ENCODE measurements at regions not wholly inside any gene's neighbourhood (a gene's known extent, or its start where the extent isn't known, plus 50 kb on each side); places are given as distances from the start of the nearest gene placed in this dataset.

DNA sequence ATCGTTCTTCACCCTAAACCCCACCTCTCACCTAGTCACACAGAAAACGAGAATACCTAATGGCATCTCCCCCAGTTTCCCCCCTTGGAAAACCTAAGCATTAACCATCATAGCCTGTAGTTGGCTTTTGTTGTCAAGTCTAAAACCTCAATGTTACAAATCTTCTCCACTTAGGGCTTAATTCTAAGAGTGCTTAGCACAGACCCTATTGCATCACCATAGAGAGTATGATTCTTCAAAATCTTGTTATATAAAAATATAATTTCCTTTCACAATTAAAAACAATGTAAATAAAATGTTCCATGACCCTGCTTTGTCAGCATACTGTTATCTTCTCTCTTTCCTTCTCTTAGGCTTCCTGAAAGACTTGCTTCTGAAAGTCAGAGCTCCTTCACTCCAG, 263.2 kb upstream of the RGS18 start:
- no peak for DNase-seq (ENCODE audit: low read depth)

DNA sequence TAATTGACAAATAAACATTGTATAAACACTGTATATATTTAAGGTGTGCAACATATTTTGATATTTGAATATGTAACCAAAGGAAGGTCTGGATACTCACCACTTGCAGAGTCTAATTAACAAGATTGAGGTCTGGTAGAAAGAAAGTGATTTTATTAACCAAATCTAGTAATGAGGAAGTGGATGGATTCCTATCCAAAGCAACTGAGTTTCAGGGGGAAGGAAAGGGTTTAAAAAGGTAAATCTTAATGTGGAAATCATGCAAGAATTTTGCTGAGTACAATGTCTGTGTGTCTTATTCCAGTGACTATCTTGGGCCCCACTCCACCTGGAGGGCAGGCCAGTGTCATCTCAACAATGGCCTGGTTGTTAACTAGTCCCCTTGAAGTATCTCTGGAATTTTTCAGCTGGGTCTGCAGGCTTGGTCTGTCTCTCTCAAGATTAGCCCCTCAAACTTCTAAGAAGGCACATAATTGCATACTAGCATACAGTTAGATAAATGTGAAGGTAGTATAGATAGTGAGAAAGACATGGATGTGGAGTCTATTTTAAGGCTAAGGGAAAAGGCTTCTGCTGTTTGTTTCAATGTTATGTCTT, 262.7 kb upstream of the RGS18 start:
- DNase-seq (ENCODE audit: low read depth) = no peak

DNA sequence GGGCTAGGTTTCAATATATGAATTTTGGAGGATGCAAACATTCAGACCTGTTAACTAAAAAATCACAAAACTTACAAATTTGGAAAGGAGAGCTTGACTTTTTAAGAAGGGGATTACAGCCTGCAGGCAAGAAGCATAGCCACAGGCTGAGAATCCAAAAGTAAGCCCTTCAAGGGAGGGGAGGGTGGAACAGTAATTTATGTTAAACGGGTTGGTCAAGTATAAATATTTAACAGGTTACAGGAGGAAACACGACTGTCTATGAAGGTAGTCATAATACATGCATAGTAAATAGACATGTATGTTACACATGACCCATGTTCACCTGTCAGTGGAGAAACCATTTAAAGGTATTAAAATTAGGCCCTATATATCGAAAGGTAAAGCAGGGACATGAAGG, 261.1 kb upstream of the RGS18 start:
- no peak for DNase-seq (ENCODE audit: low read depth)

DNA sequence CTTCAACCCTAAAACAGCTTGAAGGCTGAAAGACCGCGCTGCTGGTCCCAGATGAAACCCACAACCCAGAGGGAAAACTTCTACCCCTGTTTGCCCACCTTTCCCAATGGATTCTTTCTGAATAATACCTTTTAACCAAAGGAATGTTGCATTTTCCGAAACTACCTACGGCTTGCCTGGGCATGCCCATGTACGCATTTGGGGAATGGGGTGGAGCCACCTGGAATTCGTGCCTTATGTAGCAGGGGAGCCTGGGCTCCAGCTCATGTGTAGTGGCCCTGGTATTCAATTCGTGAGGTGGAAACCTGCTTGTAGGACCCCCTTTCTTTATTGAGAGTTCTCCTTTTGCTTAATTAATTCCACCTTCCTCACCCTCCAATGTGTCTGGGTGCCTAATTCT, 256.6 kb upstream of the RGS18 start:
- DNase-seq (ENCODE audit: low read depth) = no peak

DNA sequence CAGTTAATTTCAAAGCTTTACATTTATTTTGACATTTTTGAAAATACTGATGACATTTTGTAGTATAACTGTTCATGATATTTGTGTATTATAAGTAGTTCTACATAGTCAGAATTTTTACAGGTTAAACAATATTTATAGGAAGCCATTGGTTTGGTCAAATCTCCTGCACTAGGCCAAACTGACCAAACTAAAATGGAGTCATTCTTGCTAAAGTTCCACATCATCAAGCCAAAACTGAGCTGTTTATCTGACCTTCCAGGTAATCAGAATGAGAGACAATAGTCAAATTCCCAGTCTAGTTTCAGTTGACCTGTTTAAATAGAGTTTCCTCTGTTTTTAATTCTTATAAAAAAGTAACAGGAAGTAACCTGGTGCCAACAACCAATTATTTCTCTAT, 253.3 kb upstream of the RGS18 start:
- no peak for DNase-seq (ENCODE audit: low read depth)

DNA sequence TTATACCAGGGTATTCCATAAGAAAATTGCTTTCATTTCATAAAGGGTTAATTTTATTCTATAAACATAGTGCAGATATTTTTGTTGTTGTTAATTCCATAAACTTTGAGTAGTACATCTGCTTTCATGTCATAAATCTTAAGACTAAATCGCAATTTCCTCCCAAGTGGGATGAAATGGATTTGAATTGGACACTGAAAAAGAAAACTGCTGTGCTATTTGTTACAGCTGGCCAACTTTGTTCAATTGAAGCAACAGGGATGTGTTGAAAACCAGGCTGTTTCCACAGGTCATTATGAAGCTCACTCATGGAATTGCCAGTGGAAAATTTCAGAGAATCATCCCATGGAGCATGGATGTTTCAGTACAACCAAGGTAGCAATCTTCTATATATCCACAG, 252.5 kb upstream of the RGS18 start:
- no peak for DNase-seq (ENCODE audit: low read depth)

DNA sequence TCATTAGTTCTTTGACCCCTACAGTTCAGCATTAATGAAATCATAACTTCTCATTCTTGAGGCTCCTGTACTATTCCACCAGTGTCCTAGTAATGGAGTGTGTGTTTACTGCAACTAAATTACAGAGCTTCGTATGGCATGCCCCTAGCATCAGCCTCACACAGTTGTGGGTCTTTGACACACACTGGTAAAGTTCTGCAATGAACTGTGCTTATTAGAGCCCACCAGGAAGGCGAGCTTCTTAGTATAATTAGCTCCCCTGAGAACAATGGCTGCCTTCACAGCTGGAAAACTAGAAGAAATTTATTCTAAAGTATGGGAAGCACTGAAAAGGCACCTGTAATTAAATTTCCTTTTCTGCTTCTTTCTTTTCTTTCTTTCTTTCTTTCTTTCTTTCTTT, 251.1 kb upstream of the RGS18 start:
- no peak for DNase-seq (ENCODE audit: low read depth)

DNA sequence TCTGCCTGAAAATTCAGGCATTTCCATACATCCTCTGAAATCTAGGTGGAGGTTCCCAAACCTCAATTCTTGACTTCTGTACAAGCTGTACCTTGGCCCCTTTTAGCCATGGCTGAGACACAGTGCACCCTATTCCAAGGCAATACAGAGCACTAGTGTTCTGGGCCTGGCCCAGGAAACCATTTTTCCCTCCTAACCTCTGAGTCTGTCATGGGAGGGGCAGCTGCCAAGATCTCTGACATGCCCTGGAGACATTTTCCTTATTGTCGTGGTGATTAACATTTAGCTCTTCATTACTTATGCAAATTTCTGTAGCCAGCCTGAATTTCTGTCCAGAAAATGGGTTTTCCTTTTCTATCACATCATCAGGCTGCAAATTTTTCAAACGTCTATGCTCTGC, 248.0 kb upstream of the RGS18 start:
- no peak for DNase-seq (ENCODE audit: low read depth)

DNA sequence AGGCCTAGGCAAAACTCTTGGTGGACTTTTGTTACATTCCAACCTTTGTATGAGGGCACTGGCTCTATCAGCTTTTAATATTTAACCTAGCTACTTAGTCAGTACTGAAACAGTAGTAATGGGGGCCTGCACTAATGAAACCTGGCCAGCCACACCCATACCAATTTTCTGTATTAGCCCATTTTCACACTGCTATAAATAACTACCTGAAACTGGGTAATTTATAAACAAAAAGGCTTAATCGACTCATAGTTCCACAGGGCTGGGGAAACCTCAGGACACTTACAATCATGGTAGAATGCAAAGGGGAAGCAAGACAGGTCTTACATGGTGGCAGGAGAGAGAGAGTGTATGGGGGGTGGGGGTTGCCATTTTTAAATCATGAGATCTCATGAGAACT, 245.7 kb upstream of the RGS18 start:
- no peak for DNase-seq (ENCODE audit: low read depth)

DNA sequence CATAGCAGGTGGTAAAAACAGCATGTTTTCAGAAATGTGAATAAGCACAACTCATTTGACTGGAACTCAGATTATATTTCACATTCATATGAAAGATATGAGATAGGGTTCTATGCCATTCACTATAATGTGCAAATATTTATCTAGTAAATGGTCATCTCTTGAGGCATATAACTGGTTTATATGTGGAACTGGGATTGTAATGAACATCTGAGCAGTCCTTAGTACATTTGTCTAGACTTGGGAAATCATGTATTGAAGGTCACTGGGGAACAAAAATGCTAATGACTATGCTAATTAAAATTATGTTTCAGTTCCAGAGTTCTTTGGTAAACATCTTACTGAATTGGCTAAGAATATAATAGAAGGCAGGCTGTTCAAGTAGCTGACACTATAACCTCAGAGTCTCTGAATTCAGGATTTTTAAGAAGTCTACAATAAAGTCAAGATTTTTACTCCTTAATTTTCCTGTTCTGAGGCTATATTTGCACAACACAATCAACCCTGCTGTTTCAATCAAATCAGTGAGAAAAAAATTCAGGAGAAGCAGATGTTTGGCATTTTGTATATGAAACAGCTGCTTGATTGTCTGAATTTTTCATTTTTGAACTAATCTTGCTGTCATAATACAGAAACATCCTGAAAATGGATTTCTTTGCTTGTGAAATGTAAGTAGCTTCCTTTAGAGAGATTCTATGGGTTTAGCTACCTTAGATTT, 244.8 kb upstream of the RGS18 start:
- DNase-seq (ENCODE audit: low read depth) = no peak

DNA sequence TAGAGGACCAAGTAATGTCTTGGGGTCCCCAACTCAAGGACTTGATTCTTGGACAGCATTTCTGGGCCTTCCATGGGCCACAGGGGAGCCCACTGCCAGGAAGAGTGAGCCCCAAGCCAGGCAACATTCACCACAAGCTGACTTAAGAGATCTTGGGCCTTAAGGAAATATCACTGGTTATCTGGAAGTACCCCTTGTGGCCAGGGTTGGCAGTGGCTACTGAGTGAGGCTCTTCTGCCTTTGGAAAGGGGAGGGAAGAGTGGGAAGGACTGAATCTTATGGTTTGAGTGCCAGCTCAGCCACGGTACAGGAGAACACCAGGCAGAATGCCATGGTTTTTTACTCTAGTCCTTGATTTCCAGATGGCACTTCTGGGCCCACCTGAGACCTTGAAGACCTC, 228.9 kb upstream of the RGS18 start:
- no peak for DNase-seq (ENCODE audit: low read depth)

DNA sequence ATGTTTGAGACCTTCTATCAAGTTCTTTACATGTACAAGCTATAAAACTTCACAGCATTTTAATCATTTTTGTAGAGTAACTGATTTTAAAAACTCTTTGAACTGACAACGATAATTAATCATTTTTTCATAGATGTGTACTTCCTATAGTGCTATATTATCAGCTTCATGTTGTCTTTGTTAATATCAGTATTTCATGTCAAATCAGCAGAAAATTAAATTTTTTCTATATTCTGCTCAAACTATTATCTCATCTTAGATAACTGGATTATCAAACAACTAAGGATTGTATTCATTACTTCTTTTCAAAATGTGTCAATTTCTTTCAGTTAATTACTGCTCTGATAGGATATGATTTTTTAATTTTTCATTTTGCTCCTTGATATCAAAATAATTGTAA, 214.6 kb upstream of the RGS18 start:
- no peak for DNase-seq (ENCODE audit: low read depth)

DNA sequence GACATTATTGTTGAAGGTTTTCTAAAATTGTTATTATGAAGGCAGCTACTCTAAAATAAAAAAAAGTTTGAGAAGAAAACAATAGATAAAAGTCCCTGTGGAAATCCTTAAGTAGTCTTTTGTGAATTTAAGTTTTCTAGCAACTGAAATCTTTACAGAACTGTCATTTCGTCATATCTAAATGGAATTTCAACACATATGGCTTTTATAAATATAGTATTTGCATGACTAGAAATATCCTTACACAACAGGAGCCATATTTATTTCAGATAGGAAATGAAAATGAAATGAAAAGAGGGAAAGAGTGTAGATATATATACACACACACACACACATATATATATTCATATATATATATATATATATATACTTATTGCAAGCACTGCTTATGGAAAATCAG, 204.7 kb upstream of the RGS18 start:
- no peak for DNase-seq (ENCODE audit: low read depth)

DNA sequence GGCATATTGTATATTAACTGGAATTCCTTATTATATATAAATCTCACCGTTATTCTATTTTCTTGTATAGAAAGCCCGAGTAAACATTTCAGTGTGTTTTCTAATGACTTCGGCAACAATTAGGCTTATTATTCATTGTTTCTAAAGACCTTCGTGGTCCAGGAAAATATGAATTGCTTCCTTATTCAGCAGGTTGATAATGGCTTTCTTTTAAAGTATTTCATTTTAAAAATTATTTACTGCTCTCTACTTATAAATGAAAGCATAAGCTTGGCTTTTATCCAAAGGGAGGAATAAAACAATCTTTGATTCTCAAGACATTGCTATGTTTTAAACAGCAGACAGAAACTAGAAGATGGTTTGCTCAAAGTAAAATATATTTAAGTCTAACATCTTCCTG, 198.4 kb upstream of the RGS18 start:
- DNase-seq (ENCODE audit: low read depth) = no peak

DNA sequence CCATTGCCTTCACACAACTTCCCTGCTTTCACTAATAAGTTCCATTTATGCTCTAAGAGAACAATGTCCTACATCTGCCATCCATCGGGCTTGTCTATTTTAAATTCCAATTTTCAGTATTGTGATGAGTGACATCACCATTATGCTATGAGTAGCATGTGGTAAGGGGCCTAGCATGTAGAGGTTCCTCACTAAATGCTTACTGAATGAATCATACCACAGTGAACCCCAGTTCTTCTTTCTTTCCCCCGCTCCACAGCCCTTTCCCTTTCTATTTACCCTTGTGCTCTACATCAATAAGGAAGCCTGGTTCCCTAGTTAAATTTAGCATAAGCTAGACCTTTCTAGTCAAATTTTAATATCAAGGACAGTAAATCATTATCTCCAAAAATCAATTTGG, 195.0 kb upstream of the RGS18 start:
- no peak for DNase-seq (ENCODE audit: low read depth)

DNA sequence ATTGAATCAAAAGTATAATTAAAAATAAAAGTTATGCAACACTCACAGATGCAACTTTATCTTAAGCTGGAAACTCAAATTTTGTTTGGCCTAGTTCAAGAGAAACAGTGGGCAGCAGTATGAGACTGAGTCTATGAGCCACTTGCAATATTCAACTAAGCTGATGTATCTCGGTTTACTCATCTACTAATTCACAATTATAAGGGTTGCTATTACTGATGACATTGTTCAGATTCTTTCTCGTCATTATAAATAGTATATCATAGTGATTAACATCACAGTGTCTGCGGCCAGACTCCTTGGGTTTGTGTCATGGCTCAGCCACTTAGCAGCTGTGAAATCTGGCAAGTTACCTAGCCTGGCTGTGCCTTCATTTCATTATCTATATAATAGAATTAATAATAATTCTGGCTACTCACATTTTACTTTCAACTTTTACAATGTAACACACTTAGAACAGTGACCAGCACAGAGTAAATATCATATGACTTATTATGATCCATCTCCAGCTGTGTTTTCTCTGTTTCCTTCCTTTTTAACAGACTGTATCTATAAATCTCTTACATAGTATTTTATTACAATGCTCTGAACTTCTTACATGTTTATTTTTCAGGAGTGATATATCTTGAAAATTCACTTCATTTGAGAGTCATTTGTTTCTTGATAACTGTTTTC, 194.3 kb upstream of the RGS18 start:
- no peak for DNase-seq (ENCODE audit: low read depth)

DNA sequence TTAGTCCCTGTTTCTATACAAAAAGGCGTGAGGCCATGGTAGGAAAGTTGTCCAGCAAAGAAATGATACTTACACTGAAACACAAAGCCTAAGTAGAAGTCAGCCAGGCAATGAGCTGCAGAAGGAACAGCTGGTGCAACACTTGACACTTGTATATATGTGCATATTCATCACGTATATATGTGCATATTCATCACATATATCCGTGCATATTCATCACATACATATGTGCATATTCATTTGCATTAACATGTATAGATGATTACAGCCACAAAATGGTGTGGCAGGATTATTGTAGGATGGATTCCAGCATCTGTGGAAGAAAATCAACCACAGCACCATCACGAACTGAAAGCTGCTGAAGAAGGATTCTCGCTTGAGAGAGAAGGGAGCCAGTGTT, 189.0 kb upstream of the RGS18 start:
- DNase-seq (ENCODE audit: low read depth) = no peak

DNA sequence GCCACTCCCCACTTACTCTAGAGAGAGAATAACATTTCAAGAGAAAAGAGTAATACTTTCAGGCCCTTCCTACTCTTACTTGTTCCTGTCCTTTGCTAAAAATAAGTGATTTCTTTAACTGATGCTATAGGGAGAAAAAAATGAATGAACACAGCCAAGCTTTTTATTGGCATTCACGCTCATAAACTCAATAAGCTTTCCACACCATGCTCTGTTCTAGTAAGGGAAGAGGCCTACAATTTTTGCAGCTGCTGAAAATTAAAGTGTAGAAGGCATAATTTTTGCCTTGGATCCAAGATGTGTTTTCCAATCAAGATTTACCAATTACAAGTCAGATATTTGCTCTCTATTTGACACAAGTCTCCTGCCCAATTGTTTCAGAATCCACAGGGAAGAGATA, 188.1 kb upstream of the RGS18 start:
- DNase-seq (ENCODE audit: low read depth) = no peak

DNA sequence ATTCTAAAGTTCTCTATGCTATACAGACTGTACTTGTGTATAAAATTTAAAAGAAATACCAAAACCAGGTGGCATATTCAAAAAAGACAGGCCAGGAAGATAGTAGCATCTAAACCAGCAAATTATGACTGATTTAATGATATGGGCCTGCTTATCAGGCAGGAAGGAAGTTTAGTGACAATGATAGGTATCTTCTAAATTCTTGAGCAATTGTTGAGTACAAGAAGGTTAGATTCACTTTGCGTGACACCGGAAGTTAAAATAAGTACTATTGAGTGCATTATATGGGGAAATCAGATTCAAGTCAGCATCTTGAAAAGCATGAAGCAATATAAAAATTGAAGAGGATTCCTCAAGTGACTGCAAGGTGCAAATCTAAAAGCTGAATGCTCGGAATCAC, 186.8 kb upstream of the RGS18 start:
- DNase-seq (ENCODE audit: low read depth) = no peak

DNA sequence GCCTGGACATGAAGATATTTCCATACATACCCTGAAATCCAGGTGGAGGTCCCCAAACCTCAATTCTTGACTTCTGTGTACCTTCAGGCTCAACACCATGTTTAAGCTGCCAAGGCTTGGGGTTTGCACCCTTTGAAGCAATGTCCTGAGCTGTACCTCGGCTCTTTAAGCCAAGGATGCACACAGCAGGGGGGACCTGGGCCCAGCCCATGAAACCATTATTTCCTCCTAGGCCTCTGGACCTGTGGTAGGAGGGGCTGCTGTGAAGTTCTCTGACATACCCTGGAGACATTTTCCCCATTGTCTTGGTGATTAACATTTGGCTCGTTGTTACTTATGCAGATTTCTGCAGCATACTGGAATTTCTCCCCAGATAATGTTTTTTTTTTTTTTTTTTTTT, 184.3 kb upstream of the RGS18 start:
- DNase-seq (ENCODE audit: low read depth) = no peak

DNA sequence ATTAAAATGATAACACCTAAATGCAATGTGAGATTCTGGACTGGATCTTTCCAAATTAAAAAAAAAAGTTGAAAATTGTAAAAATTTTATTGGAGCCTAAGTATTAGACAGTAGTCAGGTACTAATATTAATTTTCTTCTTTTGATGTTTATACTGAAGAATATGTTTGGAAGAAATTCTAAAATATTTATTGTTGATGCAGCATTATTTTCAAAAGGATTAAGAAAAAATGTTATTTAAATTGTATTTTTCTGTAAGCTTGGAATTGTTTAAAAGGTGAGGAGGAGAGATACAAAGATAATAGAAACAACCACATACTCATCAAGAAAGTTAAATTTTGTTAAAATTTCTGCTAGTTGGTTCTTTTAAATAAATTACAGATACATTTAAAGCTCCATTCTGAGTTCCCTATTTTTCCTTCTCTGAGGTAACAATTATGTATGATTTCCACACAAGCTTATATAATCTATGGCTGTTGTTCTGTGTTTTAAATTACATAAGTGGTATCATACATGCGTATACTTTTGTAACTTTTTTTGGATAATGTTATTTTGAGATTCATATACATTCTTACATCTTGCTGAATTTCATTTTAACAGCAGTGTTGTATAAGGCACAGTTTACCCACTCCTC, 180.3 kb upstream of the RGS18 start:
- no peak for DNase-seq (ENCODE audit: low read depth)

DNA sequence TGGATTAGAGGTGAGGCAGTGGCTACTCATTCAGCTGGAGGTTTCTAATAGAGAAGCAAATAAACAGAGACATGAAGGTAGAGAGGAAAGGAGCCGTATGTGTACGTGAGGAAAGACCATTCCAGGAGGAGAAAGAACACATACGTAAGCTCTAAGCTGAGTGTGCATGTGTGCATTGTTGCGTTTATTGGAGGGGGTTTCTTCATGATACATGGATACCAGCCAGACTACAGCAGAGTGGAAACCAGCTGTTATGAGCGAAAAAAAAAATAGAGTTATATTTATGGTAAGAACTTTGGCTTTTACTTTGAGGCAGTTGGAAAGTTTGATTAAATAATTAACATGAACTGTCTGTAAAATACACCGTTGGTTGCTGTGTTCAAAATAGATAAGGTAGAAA, 173.4 kb upstream of the RGS18 start:
- no peak for DNase-seq (ENCODE audit: low read depth)

DNA sequence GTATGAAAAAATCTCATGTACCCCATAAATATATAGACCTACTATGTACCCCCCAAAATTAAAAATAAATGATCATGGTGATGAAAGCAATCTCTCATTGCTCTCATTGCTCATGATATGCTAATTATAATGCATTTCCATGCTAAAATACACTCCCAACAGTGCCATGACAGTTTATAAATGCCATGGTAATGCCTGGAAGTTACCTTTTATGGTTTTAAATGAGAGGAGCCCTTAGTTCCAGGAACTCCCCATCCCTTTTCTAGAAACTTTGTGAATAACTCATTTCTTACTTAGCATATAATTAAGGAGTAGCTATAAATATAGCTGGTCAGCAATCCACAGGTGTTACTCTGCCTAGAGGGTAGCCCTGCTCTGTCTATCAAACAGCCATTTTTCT, 166.1 kb upstream of the RGS18 start:
- no peak for DNase-seq (ENCODE audit: low read depth)

Data from CMK (cell line).